Endothelial cell of umbilical vein (primary cell): ENCODE measurements at regions not wholly inside any gene's neighbourhood (a gene's known extent, or its start where the extent isn't known, plus 50 kb on each side); places are given as distances from the start of the nearest gene placed in this dataset.

Source experiments
- BruUV-seq: library from RNA; stranded (reverse); fragments of 400-500 nt; replicated peaks from 2 replicates; lab custom pipeline; 2021; lab: Mats Ljungman, UMichigan
- CTCF ChIA-PET: fragments of 300-600, 350-600 bp; sonication (Branson Sonifier 250); formaldehyde crosslinking; loops from one replicate; lab custom pipeline; 2021; ENCODE audit warnings: antibody characterized with exemption, inconsistent platforms; lab: Charles Lee
- POLR2A ChIA-PET: fragments of 300-600, 350-600 bp; sonication (Branson Sonifier 250); formaldehyde crosslinking; loops from one replicate; lab custom pipeline; 2021; ENCODE audit warnings: antibody characterized with exemption, inconsistent platforms; lab: Charles Lee
- DNase-seq: peaks from one replicate; pipeline ENCODE4 v3.0.0-alpha.2; 2011; ENCODE audit warnings: low read depth, low spot score
- FAIRE-seq: peaks from 2 replicates; lab custom pipeline; 2011; peaks lifted over from hg19 to GRCh38; lab: Jason Lieb, UNC
- H2AFZ ChIP-seq: 2 replicates; pipeline ENCODE4 v1.6.0; 2012; ENCODE audit warnings: low read depth, low read length, control low read depth, inconsistent platforms
- H3K27ac ChIP-seq: 2 replicates; pipeline ENCODE4 v1.5.1; 2011; ENCODE audit warnings: low read depth, mild to moderate bottlenecking, control low read depth, low read length, moderate library complexity; ENCODE audit not compliant: insufficient read depth
- H3K27me3 ChIP-seq, 2 experiments: 2 replicates each; pipeline versions ENCODE4 v1.6.0 to v1.6.1; 2011; ENCODE audit warnings: low read length in 2 of 2, mixed read lengths in 1 of 2; ENCODE audit not compliant: control insufficient read depth in 2 of 2, insufficient read depth in 2 of 2
- H3K36me3 ChIP-seq, 2 experiments: 2 replicates in 1 of 2; 3 replicates in 1 of 2; pipeline ENCODE4 v1.5.1; 2011; ENCODE audit warnings: low read length in 2 of 2, mild to moderate bottlenecking in 1 of 2, moderate library complexity in 1 of 2; ENCODE audit not compliant: control insufficient read depth in 2 of 2, insufficient read depth in 2 of 2; ENCODE audit errors: extremely low read depth in 1 of 2
- H3K4me1 ChIP-seq: 3 replicates; pipeline ENCODE4 v1.5.1; 2011; ENCODE audit warnings: mild to moderate bottlenecking, low read length; ENCODE audit not compliant: control insufficient read depth, insufficient read depth; ENCODE audit errors: extremely low read depth
- H3K4me2 ChIP-seq: 2 replicates; pipeline ENCODE4 v1.6.1; 2011; ENCODE audit warnings: low read length, control low read depth, mixed read lengths; ENCODE audit not compliant: insufficient read depth
- H3K4me3 ChIP-seq, 3 experiments: fragments of 200-600 bp in 1 of 3; sonication (generic), shearing (Covaris generic) in 1 of 3; replicated peaks in 1 of 3; 2 replicates each; pipeline ENCODE4 v1.5.1; 2011 to 2016; ENCODE audit warnings: control low read depth in 3 of 3, low read length in 3 of 3, mild to moderate bottlenecking in 2 of 3, inconsistent platforms in 1 of 3, low read depth in 1 of 3, moderate library complexity in 1 of 3; ENCODE audit not compliant: insufficient read depth in 1 of 3
- H3K79me2 ChIP-seq: 2 replicates; pipeline ENCODE4 v1.6.0; 2012; ENCODE audit warnings: low read length, inconsistent platforms; ENCODE audit not compliant: control insufficient read depth, insufficient read depth
- H3K9ac ChIP-seq: replicated peaks from 2 replicates; pipeline ENCODE3; 2011; ENCODE audit warnings: low read length, control low read depth; ENCODE audit not compliant: insufficient read depth; ENCODE audit errors: extremely low read depth
- H3K9me1 ChIP-seq: replicated peaks from 3 replicates; pipeline ENCODE4 v1.6.0; 2011; ENCODE audit warnings: mild to moderate bottlenecking, low read length; ENCODE audit not compliant: control insufficient read depth, insufficient read depth; ENCODE audit errors: extremely low read depth
- H3K9me3 ChIP-seq: replicated peaks from 2 replicates; pipeline ENCODE4 v1.5.1; 2012; ENCODE audit warnings: low read length, inconsistent platforms; ENCODE audit not compliant: control insufficient read depth, insufficient read depth
- H4K20me1 ChIP-seq: replicated peaks from 2 replicates; pipeline ENCODE3; 2011; ENCODE audit warnings: mild to moderate bottlenecking, low read length; ENCODE audit not compliant: control insufficient read depth, insufficient read depth; ENCODE audit errors: extremely low read depth
- EZH2 ChIP-seq: IDR thresholded peaks from 2 replicates; pipeline ENCODE4 v1.6.1; 2012; ENCODE audit warnings: borderline replicate concordance, low read depth, mild to moderate bottlenecking, moderate library complexity, low read length, inconsistent platforms; ENCODE audit not compliant: severe bottlenecking
- FOS ChIP-seq: IDR thresholded peaks from 2 replicates; pipeline ENCODE4 v1.6.1; 2011; ENCODE audit warnings: mild to moderate bottlenecking, low read length, moderate library complexity, borderline replicate concordance; ENCODE audit not compliant: insufficient read depth
- GATA2 ChIP-seq: IDR thresholded peaks from 2 replicates; pipeline ENCODE4 v1.7.0; 2011; ENCODE audit warnings: low read depth, mild to moderate bottlenecking, moderate library complexity, mixed read lengths, low read length; ENCODE audit not compliant: insufficient read length, insufficient read depth
- JUN ChIP-seq: IDR thresholded peaks from 2 replicates; pipeline ENCODE4 v1.6.1; 2011; ENCODE audit warnings: borderline replicate concordance, low read depth; ENCODE audit not compliant: insufficient read length, insufficient read depth
- MYC ChIP-seq: IDR thresholded peaks from one replicate; pipeline ENCODE4 v1.6.1; 2011; ENCODE audit warnings: mild to moderate bottlenecking, low read depth, low read length
- POLR2A ChIP-seq: IDR thresholded peaks from 2 replicates; pipeline ENCODE4 v1.6.1; 2012; ENCODE audit warnings: low read depth, mild to moderate bottlenecking, control low read depth, low read length
- POLR2AphosphoS5 ChIP-seq: IDR thresholded peaks from 2 replicates; pipeline ENCODE4 v1.6.1; 2012; ENCODE audit warnings: low read depth, mild to moderate bottlenecking, control low read depth, low read length, moderate library complexity; ENCODE audit not compliant: insufficient read depth
- dilution Hi-C: fragments of 300-500 bp; cut with MboI; formaldehyde crosslinking; loops from one replicate; pipeline ENCODE4 v1.15.0; 2019; ENCODE audit warnings: low sequenced_read_pairs; ENCODE audit not compliant: extremely low pct_ligation_motif_present
- intact Hi-C: fragments of 100-400 bp; cut with micrococcal nuclease; formaldehyde crosslinking; loops from one replicate; pipeline ENCODE4 v1.10.0; 2022
- TF ChIP-seq, protein P1 (sequence below), 2 donors: IDR thresholded peaks; 1 replicate in 1 of 2; 2 replicates in 1 of 2; pipeline ENCODE4 v1.5.1; 2011; ENCODE audit warnings: low read length in 2 of 2, mild to moderate bottlenecking in 2 of 2, moderate library complexity in 2 of 2, control low read depth in 1 of 2, inconsistent platforms in 1 of 2, low read depth in 1 of 2; ENCODE audit not compliant: insufficient read depth in 1 of 2; ENCODE audit errors: extremely low read depth in 1 of 2
- TF ChIP-seq, protein P2 (sequence below): IDR thresholded peaks from 2 replicates; pipeline ENCODE4 v1.6.1; 2011; ENCODE audit not compliant: insufficient read depth, insufficient read length

DNA sequence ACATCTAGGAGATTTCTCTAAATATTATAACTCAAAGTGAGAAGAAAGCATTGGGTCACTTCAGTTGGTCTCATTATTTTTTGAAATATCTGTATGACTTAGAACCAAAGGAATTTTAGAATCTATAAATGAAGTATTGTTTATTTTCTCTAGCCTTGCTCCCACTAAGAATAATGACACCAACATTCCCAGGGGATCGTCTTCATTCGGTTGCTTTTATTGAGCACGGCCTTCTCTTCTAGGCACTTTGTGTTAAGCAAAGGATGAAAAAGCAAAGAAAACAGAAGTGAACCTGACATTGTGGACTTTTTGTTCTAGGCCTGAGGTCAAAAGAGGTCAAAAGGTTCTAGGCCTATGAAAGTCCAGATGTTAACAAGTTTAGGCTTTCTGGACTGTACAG, 231.9 kb downstream of the GALR1 start:
- POLR2A ChIA-PET = no interaction called here
- Histone ChIP-seq H3K9ac (no peak overlapping the region), H3K4me3 (no peak overlapping the region), H3K79me2 (no peaks in the 10 kb centered on the region), H2AFZ (no peak overlapping the region), H3K9me3 (peaks cover 13% of the 10 kb centered on the region), H3K4me1 (no peaks in the 10 kb centered on the region), H3K36me3 (no peaks in the 10 kb centered on the region), H3K27ac (no peak overlapping the region), H3K9me1 (no peaks in the 10 kb centered on the region), H4K20me1 (no peaks in the 10 kb centered on the region), H3K27me3 (no peaks in the 10 kb centered on the region), H3K4me2 (no peak overlapping the region)
- no peak for TF ChIP-seq POLR2AphosphoS5
- no peak for TF ChIP-seq JUN
- TF ChIP-seq FOS = no peak
- TF ChIP-seq, protein P1, sequence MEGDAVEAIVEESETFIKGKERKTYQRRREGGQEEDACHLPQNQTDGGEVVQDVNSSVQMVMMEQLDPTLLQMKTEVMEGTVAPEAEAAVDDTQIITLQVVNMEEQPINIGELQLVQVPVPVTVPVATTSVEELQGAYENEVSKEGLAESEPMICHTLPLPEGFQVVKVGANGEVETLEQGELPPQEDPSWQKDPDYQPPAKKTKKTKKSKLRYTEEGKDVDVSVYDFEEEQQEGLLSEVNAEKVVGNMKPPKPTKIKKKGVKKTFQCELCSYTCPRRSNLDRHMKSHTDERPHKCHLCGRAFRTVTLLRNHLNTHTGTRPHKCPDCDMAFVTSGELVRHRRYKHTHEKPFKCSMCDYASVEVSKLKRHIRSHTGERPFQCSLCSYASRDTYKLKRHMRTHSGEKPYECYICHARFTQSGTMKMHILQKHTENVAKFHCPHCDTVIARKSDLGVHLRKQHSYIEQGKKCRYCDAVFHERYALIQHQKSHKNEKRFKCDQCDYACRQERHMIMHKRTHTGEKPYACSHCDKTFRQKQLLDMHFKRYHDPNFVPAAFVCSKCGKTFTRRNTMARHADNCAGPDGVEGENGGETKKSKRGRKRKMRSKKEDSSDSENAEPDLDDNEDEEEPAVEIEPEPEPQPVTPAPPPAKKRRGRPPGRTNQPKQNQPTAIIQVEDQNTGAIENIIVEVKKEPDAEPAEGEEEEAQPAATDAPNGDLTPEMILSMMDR (IDR thresholded peaks at IDR 0.05; ENCODE audit: extremely low read depth in 1 of 2, insufficient read depth in 1 of 2, low read depth in 1 of 2, low read length in 2 of 2) = no peak
- TF ChIP-seq, protein P2, sequence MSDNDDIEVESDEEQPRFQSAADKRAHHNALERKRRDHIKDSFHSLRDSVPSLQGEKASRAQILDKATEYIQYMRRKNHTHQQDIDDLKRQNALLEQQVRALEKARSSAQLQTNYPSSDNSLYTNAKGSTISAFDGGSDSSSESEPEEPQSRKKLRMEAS = no peak
- no peak for TF ChIP-seq MYC
- no peak for TF ChIP-seq POLR2A
- TF ChIP-seq GATA2 = no peak
- TF ChIP-seq EZH2 = no peak
- dilution Hi-C loops (no loop called here), intact Hi-C loops (no loop called here)
- FAIRE-seq (no peak), DNase-seq (no peak)
- BruUV-seq = no TSS peak
- CTCF ChIA-PET = no interaction called here
